ENCODE measurements at regions not wholly inside any gene's neighbourhood (a gene's known extent, or its start where the extent isn't known, plus 50 kb on each side); places are given as distances from the start of the nearest gene placed in this dataset.

- no peak overlapping the region for H3K4me3 ChIP-seq (ENCODE audit: low read length in 2 of 2)
- no peaks in the 10 kb centered on the region for H3K4me1 ChIP-seq (ENCODE audit: control insufficient read depth, insufficient read depth, low read length)
- H3K27ac ChIP-seq (ENCODE audit: low read length), result no peak overlapping the region
- no peaks in the 10 kb centered on the region for H3K36me3 ChIP-seq (ENCODE audit: control insufficient read depth in 2 of 2, insufficient read depth in 2 of 2, low read length in 2 of 2)
- no peak overlapping the region for H3K9ac ChIP-seq (ENCODE audit: low read length in 2 of 2)
- H3K27me3 ChIP-seq (ENCODE audit: control insufficient read depth in 1 of 2, insufficient read depth in 2 of 2, low read length in 2 of 2), result peaks cover 0 to 2% of the 10 kb centered on the region in 2 donors
- H3K9me3 ChIP-seq (ENCODE audit: control insufficient read depth in 2 of 2, low read length in 2 of 2), result no peaks in the 10 kb centered on the region
Observed at GRCh38 chr6:168198302-168199180, 119.5 kb upstream of the FRMD1 start.

- Histone ChIP-seq H3K27me3 (ENCODE audit: control insufficient read depth in 1 of 2, insufficient read depth in 2 of 2, low read length in 2 of 2) (peaks cover 0 to 2% of the 10 kb centered on the region in 2 donors), H3K9me3 (ENCODE audit: control insufficient read depth in 2 of 2, low read length in 2 of 2) (no peaks in the 10 kb centered on the region), H3K4me1 (ENCODE audit: control insufficient read depth, insufficient read depth, low read length) (no peaks in the 10 kb centered on the region), H3K27ac (ENCODE audit: low read length) (no peak overlapping the region), H3K9ac (ENCODE audit: low read length in 2 of 2) (no peak overlapping the region), H3K4me3 (ENCODE audit: low read length in 2 of 2) (no peak overlapping the region), H3K36me3 (ENCODE audit: control insufficient read depth in 2 of 2, insufficient read depth in 2 of 2, low read length in 2 of 2) (no peaks in the 10 kb centered on the region)
Observed at GRCh38 chr6:168197636-168198301, 118.8 kb upstream of the FRMD1 start.

GRCh38 chr6:168196881-168197635, 118.0 kb upstream of the FRMD1 start:
- no peak overlapping the region for H3K4me3 ChIP-seq (ENCODE audit: low read length in 2 of 2)
- H3K36me3 ChIP-seq (ENCODE audit: control insufficient read depth in 2 of 2, insufficient read depth in 2 of 2, low read length in 2 of 2), result no peaks in the 10 kb centered on the region
- peaks cover 0 to 2% of the 10 kb centered on the region in 2 donors for H3K27me3 ChIP-seq (ENCODE audit: control insufficient read depth in 1 of 2, insufficient read depth in 2 of 2, low read length in 2 of 2)
- no peaks in the 10 kb centered on the region for H3K4me1 ChIP-seq (ENCODE audit: control insufficient read depth, insufficient read depth, low read length)
- H3K9me3 ChIP-seq (ENCODE audit: control insufficient read depth in 2 of 2, low read length in 2 of 2), result no peaks in the 10 kb centered on the region
- no peak overlapping the region for H3K9ac ChIP-seq (ENCODE audit: low read length in 2 of 2)
- H3K27ac ChIP-seq (ENCODE audit: low read length), result no peak overlapping the region

GRCh38 chr6:168196385-168196860, 117.4 kb upstream of the FRMD1 start:
- Histone ChIP-seq H3K27me3 (ENCODE audit: control insufficient read depth in 1 of 2, insufficient read depth in 2 of 2, low read length in 2 of 2) (peaks cover 0 to 2% of the 10 kb centered on the region in 2 donors), H3K36me3 (ENCODE audit: control insufficient read depth in 2 of 2, insufficient read depth in 2 of 2, low read length in 2 of 2) (no peaks in the 10 kb centered on the region), H3K4me1 (ENCODE audit: control insufficient read depth, insufficient read depth, low read length) (no peaks in the 10 kb centered on the region), H3K27ac (ENCODE audit: low read length) (no peak overlapping the region), H3K9ac (ENCODE audit: low read length in 2 of 2) (no peak overlapping the region), H3K4me3 (ENCODE audit: low read length in 2 of 2) (no peak overlapping the region), H3K9me3 (ENCODE audit: control insufficient read depth in 2 of 2, low read length in 2 of 2) (no peaks in the 10 kb centered on the region)

GRCh38 chr6:168195712-168196111, 116.7 kb upstream of the FRMD1 start:
- Histone ChIP-seq H3K27me3 (ENCODE audit: control insufficient read depth in 1 of 2, insufficient read depth in 2 of 2, low read length in 2 of 2) (peaks cover 0 to 2% of the 10 kb centered on the region in 2 donors), H3K36me3 (ENCODE audit: control insufficient read depth in 2 of 2, insufficient read depth in 2 of 2, low read length in 2 of 2) (no peaks in the 10 kb centered on the region), H3K4me1 (ENCODE audit: control insufficient read depth, insufficient read depth, low read length) (no peaks in the 10 kb centered on the region), H3K4me3 (ENCODE audit: low read length in 2 of 2) (no peak overlapping the region), H3K27ac (ENCODE audit: low read length) (no peak overlapping the region), H3K9ac (ENCODE audit: low read length in 2 of 2) (no peak overlapping the region), H3K9me3 (ENCODE audit: control insufficient read depth in 2 of 2, low read length in 2 of 2) (no peaks in the 10 kb centered on the region)

- no peak overlapping the region for H3K27ac ChIP-seq (ENCODE audit: low read length)
- no peak overlapping the region for H3K9ac ChIP-seq (ENCODE audit: low read length in 2 of 2)
- no peaks in the 10 kb centered on the region for H3K9me3 ChIP-seq (ENCODE audit: control insufficient read depth in 2 of 2, low read length in 2 of 2)
Observed at GRCh38 chr6:168194732-168195567, 115.9 kb upstream of the FRMD1 start.

GRCh38 chr6:168193816-168194721, 115.1 kb upstream of the FRMD1 start:
- H3K9ac ChIP-seq (ENCODE audit: low read length in 2 of 2), result no peak overlapping the region
- no peak overlapping the region for H3K27ac ChIP-seq (ENCODE audit: low read length)
- no peaks in the 10 kb centered on the region for H3K9me3 ChIP-seq (ENCODE audit: control insufficient read depth in 2 of 2, low read length in 2 of 2)
- no peaks in the 10 kb centered on the region for H3K4me1 ChIP-seq (ENCODE audit: control insufficient read depth, insufficient read depth, low read length)
- H3K36me3 ChIP-seq (ENCODE audit: control insufficient read depth in 2 of 2, insufficient read depth in 2 of 2, low read length in 2 of 2), result no peaks in the 10 kb centered on the region
- H3K4me3 ChIP-seq (ENCODE audit: low read length in 2 of 2), result no peak overlapping the region
- peaks cover 0 to 2% of the 10 kb centered on the region in 2 donors for H3K27me3 ChIP-seq (ENCODE audit: control insufficient read depth in 1 of 2, insufficient read depth in 2 of 2, low read length in 2 of 2)

More at GRCh38 chr6:168194732-168195567, 115.9 kb upstream of the FRMD1 start:
- no peaks in the 10 kb centered on the region for H3K27me3 ChIP-seq (ENCODE audit: control insufficient read depth in 1 of 2, insufficient read depth in 2 of 2, low read length in 2 of 2)
- H3K4me1 ChIP-seq (ENCODE audit: control insufficient read depth, insufficient read depth, low read length), result no peaks in the 10 kb centered on the region
- no peaks in the 10 kb centered on the region for H3K36me3 ChIP-seq (ENCODE audit: control insufficient read depth in 2 of 2, insufficient read depth in 2 of 2, low read length in 2 of 2)
- no peak overlapping the region for H3K4me3 ChIP-seq (ENCODE audit: low read length in 2 of 2)

GRCh38 chr6:168192901-168193815, 114.1 kb upstream of the FRMD1 start:
- no peaks in the 10 kb centered on the region for H3K36me3 ChIP-seq (ENCODE audit: control insufficient read depth in 2 of 2, insufficient read depth in 2 of 2, low read length in 2 of 2)
- peaks cover 0 to 2% of the 10 kb centered on the region in 2 donors for H3K27me3 ChIP-seq (ENCODE audit: control insufficient read depth in 1 of 2, insufficient read depth in 2 of 2, low read length in 2 of 2)
- no peak overlapping the region for H3K27ac ChIP-seq (ENCODE audit: low read length)
- no peak overlapping the region for H3K4me3 ChIP-seq (ENCODE audit: low read length in 2 of 2)
- no peaks in the 10 kb centered on the region for H3K4me1 ChIP-seq (ENCODE audit: control insufficient read depth, insufficient read depth, low read length)
- no peak overlapping the region for H3K9ac ChIP-seq (ENCODE audit: low read length in 2 of 2)
- no peaks in the 10 kb centered on the region for H3K9me3 ChIP-seq (ENCODE audit: control insufficient read depth in 2 of 2, low read length in 2 of 2)

All from stomach smooth muscle (tissue), 2 donors.